Neural cell (in vitro differentiated cells): ENCODE measurements at regions not wholly inside any gene's neighbourhood (a gene's known extent, or its start where the extent isn't known, plus 50 kb on each side); places are given as distances from the start of the nearest gene placed in this dataset.

Experiments
- H2AFZ ChIP-seq: fragments of 200-600, 300-800 bp; sonication (generic), shearing (Covaris generic); 2 replicates; pipeline ENCODE4 v1.6.0; 2014; ENCODE audit warnings: low read depth, mild to moderate bottlenecking, antibody characterized with exemption, low read length, moderate library complexity
- H3F3A ChIP-seq: fragments of 200-600 bp; shearing (Covaris generic); 2 replicates; pipeline ENCODE4 v1.6.1; 2016; ENCODE audit warnings: mild to moderate bottlenecking, moderate library complexity, mixed read lengths, antibody characterized with exemption, low read length; ENCODE audit not compliant: insufficient read depth, poor library complexity, severe bottlenecking
- H3K27ac ChIP-seq: fragments of 200-600, 300-800 bp; sonication (generic), shearing (Covaris generic); 2 replicates; pipeline ENCODE4 v1.5.1; 2014; ENCODE audit warnings: mild to moderate bottlenecking, low read length, moderate library complexity
- H3K27me3 ChIP-seq: fragments of 300-800, 200-600 bp; sonication (generic), shearing (Covaris generic); 2 replicates; pipeline ENCODE4 v1.6.0; 2014; ENCODE audit warnings: mild to moderate bottlenecking, low read depth, low read length, moderate library complexity; ENCODE audit not compliant: insufficient read depth
- H3K36me3 ChIP-seq: fragments of 300-800, 200-600 bp; sonication (generic), shearing (Covaris generic); 2 replicates; pipeline ENCODE4 v1.5.1; 2014; ENCODE audit warnings: mild to moderate bottlenecking, antibody characterized with exemption, low read length, moderate library complexity; ENCODE audit not compliant: insufficient read depth
- H3K4me2 ChIP-seq: fragments of 300-800, 200-600 bp; sonication (generic), shearing (Covaris generic); 2 replicates; pipeline ENCODE4 v1.6.0; 2014; ENCODE audit warnings: mild to moderate bottlenecking, low read length
- H3K4me3 ChIP-seq: fragments of 300-800, 200-600 bp; sonication (generic), shearing (Covaris generic); 2 replicates; pipeline ENCODE4 v1.5.1; 2014; ENCODE audit warnings: mild to moderate bottlenecking, low read length, moderate library complexity
- H3K79me2 ChIP-seq: fragments of 200-600 bp; shearing (Covaris generic); replicated peaks from 2 replicates; pipeline ENCODE4 v1.6.0; 2014; ENCODE audit warnings: mild to moderate bottlenecking, low read length, moderate library complexity; ENCODE audit not compliant: insufficient read depth
- H3K9ac ChIP-seq: fragments of 300-800, 200-600 bp; sonication (generic), shearing (Covaris generic); 2 replicates; pipeline ENCODE4 v1.6.1; 2016; ENCODE audit warnings: mild to moderate bottlenecking, low read length, mixed read lengths
- H3K9me2 ChIP-seq: fragments of 200-600 bp; shearing (Covaris generic); 2 replicates; pipeline ENCODE4 v1.6.1; 2016; ENCODE audit warnings: mild to moderate bottlenecking, low read length, mixed read lengths; ENCODE audit not compliant: insufficient read depth
- H3K9me3 ChIP-seq: fragments of 200-600, 300-800 bp; sonication (generic), shearing (Covaris generic); 2 replicates; pipeline ENCODE4 v1.6.1; 2016; ENCODE audit warnings: mild to moderate bottlenecking, mixed run types, low read length, moderate library complexity, mixed read lengths
- H4K20me1 ChIP-seq: fragments of 200-600 bp; shearing (Covaris generic); 2 replicates; pipeline ENCODE4 v1.6.1; 2016; ENCODE audit warnings: mild to moderate bottlenecking, mixed run types; ENCODE audit not compliant: insufficient read depth
- CTCF ChIP-seq: fragments of 450-650 bp; IDR thresholded peaks from 2 replicates; pipeline ENCODE4 v1.5.1; 2014; ENCODE audit warnings: antibody characterized with exemption, mild to moderate bottlenecking, moderate library complexity; ENCODE audit not compliant: poor library complexity, severe bottlenecking
- EP300 ChIP-seq: fragments of 450-650 bp; conservative IDR thresholded peaks from 2 replicates; pipeline ENCODE4 v1.6.1; 2014; ENCODE audit warnings: antibody characterized with exemption, mild to moderate bottlenecking, moderate library complexity; ENCODE audit not compliant: poor library complexity, severe bottlenecking
- EZH2 ChIP-seq: fragments of 200-600, 300-800 bp; shearing (Covaris generic), sonication (generic); IDR thresholded peaks from 2 replicates; pipeline ENCODE4 v1.6.1; 2014; ENCODE audit warnings: antibody characterized with exemption, low read length, borderline replicate concordance, mild to moderate bottlenecking; ENCODE audit not compliant: insufficient read depth, poor library complexity, severe bottlenecking
- MXI1 ChIP-seq: fragments of 450-650 bp; conservative IDR thresholded peaks from 2 replicates; pipeline ENCODE4 v1.6.1; 2014; ENCODE audit warnings: antibody characterized with exemption, mild to moderate bottlenecking; ENCODE audit not compliant: poor library complexity, severe bottlenecking
- POLR2AphosphoS5 ChIP-seq: IDR thresholded peaks from 2 replicates; pipeline ENCODE4 v1.6.1; 2012
- RAD21 ChIP-seq: fragments of 450-650 bp; conservative IDR thresholded peaks from 2 replicates; pipeline ENCODE4 v1.6.1; 2014; ENCODE audit warnings: antibody characterized with exemption, mild to moderate bottlenecking, moderate library complexity
- REST ChIP-seq: IDR thresholded peaks from 2 replicates; pipeline ENCODE4 v1.6.1; 2012; ENCODE audit warnings: borderline replicate concordance
- SMC3 ChIP-seq: fragments of 450-650 bp; conservative IDR thresholded peaks from 2 replicates; pipeline ENCODE4 v1.6.1; 2014; ENCODE audit warnings: antibody characterized with exemption, mild to moderate bottlenecking, moderate library complexity; ENCODE audit not compliant: poor library complexity
- TAF1 ChIP-seq: IDR thresholded peaks from 2 replicates; pipeline ENCODE4 v1.6.1; 2012; ENCODE audit warnings: low read depth

- Histone ChIP-seq H3K4me3 (no peak overlapping the region), H3K27ac (no peak overlapping the region), H3K79me2 (no peaks in the 10 kb centered on the region), H3K4me2 (no peak overlapping the region), H3K27me3 (no peaks in the 10 kb centered on the region), H3K9ac (no peak overlapping the region), H3F3A (no peaks in the 10 kb centered on the region), H3K9me3 (no peaks in the 10 kb centered on the region), H4K20me1 (no peaks in the 10 kb centered on the region), H2AFZ (no peak overlapping the region), H3K36me3 (no peaks in the 10 kb centered on the region), H3K9me2 (no peaks in the 10 kb centered on the region)
- TF ChIP-seq SMC3 (no peak), MXI1 (no peak), EP300 (no peak), EZH2 (no peak), TAF1 (no peak), POLR2AphosphoS5 (no peak), REST (no peak), RAD21 (no peak), CTCF (no peak)
Observed at GRCh38 chr10:4028027-4028471, 243.0 kb upstream of the KLF6 start.

- TF ChIP-seq EP300 = no peak
- no peak for TF ChIP-seq TAF1
- no peak for TF ChIP-seq RAD21
- TF ChIP-seq MXI1 = no peak
- no peak for TF ChIP-seq POLR2AphosphoS5
- TF ChIP-seq SMC3 = no peak
- TF ChIP-seq CTCF = no peak
- TF ChIP-seq REST = no peak
- TF ChIP-seq EZH2 = no peak
- H3K79me2 ChIP-seq = no peaks in the 10 kb centered on the region
- no peak overlapping the region for H3K9ac ChIP-seq
- H3K27me3 ChIP-seq = no peaks in the 10 kb centered on the region
- H3K4me3 ChIP-seq = no peak overlapping the region
- no peaks in the 10 kb centered on the region for H3K36me3 ChIP-seq
- no peak overlapping the region for H3K4me2 ChIP-seq
- H4K20me1 ChIP-seq = no peaks in the 10 kb centered on the region
- no peaks in the 10 kb centered on the region for H3K9me3 ChIP-seq
- H3K9me2 ChIP-seq = no peaks in the 10 kb centered on the region
- no peak overlapping the region for H3K27ac ChIP-seq
- no peak overlapping the region for H2AFZ ChIP-seq
- no peaks in the 10 kb centered on the region for H3F3A ChIP-seq
Observed at GRCh38 chr10:4025339-4025738, 240.3 kb upstream of the KLF6 start.
